IMR-90 (cell line): ENCODE measurements at regions not wholly inside any gene's neighbourhood (a gene's known extent, or its start where the extent isn't known, plus 50 kb on each side); places are given as distances from the start of the nearest gene placed in this dataset.

Experiments used
- ATAC-seq: fragments of 200-7000 bp; cut with Tn5 transposase; 2 replicates; pipeline ENCODE4 v1.9.1; 2020; ENCODE audit warnings: low read depth, mild to moderate bottlenecking, moderate library complexity
- BruUV-seq: library from RNA; stranded (reverse); fragments of 400-500 nt; replicated peaks from 2 replicates; lab custom pipeline; 2021; lab: Mats Ljungman, UMichigan
- CTCF ChIA-PET: fragments of 300-600 bp; formaldehyde crosslinking; extraction: SDS; loops from one replicate; lab custom pipeline; 2021; ENCODE audit warnings: antibody characterized with exemption; lab: Yijun Ruan, JAX
- POLR2A ChIA-PET: fragments of 300-600 bp; sonication (Branson Sonifier 250); formaldehyde crosslinking; loops from one replicate; lab custom pipeline; 2022; ENCODE audit warnings: antibody characterized with exemption; ENCODE audit not compliant: unreplicated experiment; lab: Charles Lee
- DNase-seq: peaks from one replicate; pipeline ENCODE4 v3.0.0; 2013
- H2AFZ ChIP-seq: replicated peaks from 2 replicates; pipeline ENCODE3; 2013; ENCODE audit warnings: low read length, mild to moderate bottlenecking; ENCODE audit not compliant: poor library complexity
- H2AK5ac ChIP-seq: 2 replicates; pipeline ENCODE4 v1.6.1; 2013; ENCODE audit warnings: low read depth, low read length, inconsistent platforms
- H2AK9ac ChIP-seq: replicated peaks from 2 replicates; pipeline ENCODE3; 2013; ENCODE audit warnings: mild to moderate bottlenecking, low read depth, low read length, moderate library complexity; ENCODE audit not compliant: poor library complexity
- H2BK120ac ChIP-seq: 2 replicates; pipeline ENCODE4 v1.6.1; 2013; ENCODE audit warnings: low read depth, low read length, inconsistent platforms
- H2BK15ac ChIP-seq: 3 replicates; pipeline ENCODE4 v1.6.1; 2013; ENCODE audit warnings: low read depth, low read length, inconsistent platforms
- H2BK20ac ChIP-seq: 2 replicates; pipeline ENCODE4 v1.6.1; 2013; ENCODE audit warnings: low read depth, mild to moderate bottlenecking, inconsistent platforms, low read length, moderate library complexity
- H2BK5ac ChIP-seq: 2 replicates; pipeline ENCODE4 v1.6.1; 2013; ENCODE audit warnings: mild to moderate bottlenecking, low read depth, low read length, inconsistent platforms; ENCODE audit not compliant: poor library complexity, severe bottlenecking
- H3K14ac ChIP-seq: replicated peaks from 2 replicates; pipeline ENCODE4 v1.6.1; 2013; ENCODE audit warnings: low read depth, low read length, inconsistent platforms
- H3K18ac ChIP-seq: 2 replicates; pipeline ENCODE4 v1.6.1; 2013; ENCODE audit warnings: low read depth, low read length, control low read depth
- H3K23ac ChIP-seq: 2 replicates; pipeline ENCODE4 v1.6.1; 2013; ENCODE audit warnings: low read depth, low read length, inconsistent platforms
- H3K27ac ChIP-seq: 2 replicates; pipeline ENCODE4 v1.5.1; 2013; ENCODE audit warnings: mild to moderate bottlenecking, control low read depth, low read length; ENCODE audit not compliant: insufficient read depth
- H3K27me3 ChIP-seq: 2 replicates; pipeline ENCODE4 v1.6.1; 2013; ENCODE audit warnings: low read length; ENCODE audit not compliant: control insufficient read depth, insufficient read depth
- H3K36me3 ChIP-seq: 2 replicates; pipeline ENCODE4 v1.6.1; 2013; ENCODE audit warnings: low read length, mixed read lengths; ENCODE audit not compliant: control insufficient read depth, insufficient read depth
- H3K4ac ChIP-seq: 2 replicates; pipeline ENCODE4 v1.6.1; 2013; ENCODE audit warnings: low read depth, low read length, inconsistent platforms
- H3K4me1 ChIP-seq: 2 replicates; pipeline ENCODE4 v1.6.1; 2013; ENCODE audit warnings: low read length, mixed read lengths; ENCODE audit not compliant: control insufficient read depth, insufficient read depth
- H3K4me2 ChIP-seq: 2 replicates; pipeline ENCODE4 v1.6.1; 2013; ENCODE audit warnings: low read depth, mild to moderate bottlenecking, control low read depth, low read length, moderate library complexity
- H3K4me3 ChIP-seq: 2 replicates; pipeline ENCODE4 v1.5.1; 2013; ENCODE audit warnings: low read depth, mild to moderate bottlenecking, control low read depth, low read length, moderate library complexity; ENCODE audit not compliant: insufficient read depth
- H3K56ac ChIP-seq: 2 replicates; pipeline ENCODE4 v1.6.1; 2013; ENCODE audit warnings: low read length, inconsistent platforms; ENCODE audit not compliant: insufficient read depth; ENCODE audit errors: extremely low read depth
- H3K79me1 ChIP-seq, 2 experiments: 2 replicates each; pipeline ENCODE4 v1.6.1; 2013; ENCODE audit warnings: low read length in 2 of 2, inconsistent platforms in 1 of 2, low read depth in 1 of 2
- H3K9ac ChIP-seq: 2 replicates; pipeline ENCODE4 v1.6.1; 2013; ENCODE audit warnings: low read depth, low read length, control low read depth
- H3K9me1 ChIP-seq: 2 replicates; pipeline ENCODE4 v1.6.1; 2013; ENCODE audit warnings: low read length, inconsistent platforms; ENCODE audit not compliant: insufficient read depth
- H3K9me3 ChIP-seq: 2 replicates; pipeline ENCODE4 v1.6.1; 2013; ENCODE audit warnings: low read length; ENCODE audit not compliant: control insufficient read depth, insufficient read depth
- H4K20me1 ChIP-seq: 2 replicates; pipeline ENCODE4 v1.6.1; 2013; ENCODE audit warnings: low read length, inconsistent platforms; ENCODE audit not compliant: insufficient read depth
- H4K5ac ChIP-seq: 2 replicates; pipeline ENCODE4 v1.6.1; 2013; ENCODE audit warnings: mild to moderate bottlenecking, low read depth, low read length, control low read depth
- H4K8ac ChIP-seq, 2 experiments: 2 replicates each; pipeline ENCODE4 v1.6.1; 2013; ENCODE audit warnings: low read depth in 2 of 2, low read length in 2 of 2, control low read depth in 1 of 2, inconsistent platforms in 1 of 2
- H4K91ac ChIP-seq: 2 replicates; pipeline ENCODE4 v1.6.1; 2013; ENCODE audit warnings: low read depth, low read length, inconsistent platforms; ENCODE audit not compliant: insufficient read depth
- CEBPB ChIP-seq: IDR thresholded peaks from 2 replicates; pipeline ENCODE4 v1.6.1; 2012; ENCODE audit warnings: low read depth, low read length, improper control_type of control experiment
- CHD1 ChIP-seq: IDR thresholded peaks from 2 replicates; pipeline ENCODE4 v1.6.1; 2012; ENCODE audit warnings: low read depth, low read length, improper control_type of control experiment
- FOS ChIP-seq: fragments of 150-350 bp; IDR thresholded peaks from 2 replicates; pipeline ENCODE4 v1.6.1; 2016; ENCODE audit warnings: low read depth, low read length
- MAFK ChIP-seq: IDR thresholded peaks from 2 replicates; pipeline ENCODE4 v1.6.1; 2012; ENCODE audit warnings: low read depth, low read length, improper control_type of control experiment
- MAZ ChIP-seq: IDR thresholded peaks from 2 replicates; pipeline ENCODE4 v1.6.1; 2012; ENCODE audit warnings: low read depth, mild to moderate bottlenecking, low read length, improper control_type of control experiment, moderate library complexity, borderline replicate concordance
- MXI1 ChIP-seq: IDR thresholded peaks from 2 replicates; pipeline ENCODE4 v1.6.1; 2012; ENCODE audit warnings: low read depth, mild to moderate bottlenecking, low read length, moderate library complexity, borderline replicate concordance
- NFE2L2 ChIP-seq: fragments of 150-350 bp; IDR thresholded peaks from 2 replicates; pipeline ENCODE4 v1.6.1; 2016; ENCODE audit warnings: low read depth, mild to moderate bottlenecking, low read length
- RCOR1 ChIP-seq: IDR thresholded peaks from 2 replicates; pipeline ENCODE4 v1.6.1; 2012; ENCODE audit warnings: mild to moderate bottlenecking, low read length, improper control_type of control experiment; ENCODE audit not compliant: insufficient replicate concordance
- SMC3 ChIP-seq: fragments of 150-350 bp; IDR thresholded peaks from 2 replicates; pipeline ENCODE4 v1.6.1; 2016; ENCODE audit warnings: low read depth, mild to moderate bottlenecking, antibody characterized with exemption, low read length, moderate library complexity
- WGBS, 2 experiments: methylation state at CpG; one replicate each; pipeline versions ENCODE4 v1.1.5 to v1.1.7; 2013; ENCODE audit warnings: missing lambda C conversion rate in 2 of 2; ENCODE audit not compliant: insufficient read length in 1 of 2; ENCODE audit errors: extremely low coverage in 2 of 2; 5-methylcytosine and 5-hydroxymethylcytosine counted together
- dilution Hi-C: fragments of 300-500 bp; cut with HindIII; formaldehyde crosslinking; loops from one replicate; pipeline ENCODE4 v1.14.3; 2018; ENCODE audit warnings: low sequenced_read_pairs; ENCODE audit not compliant: unreplicated experiment
- in situ Hi-C: fragments of 300-500 bp; cut with MboI; formaldehyde crosslinking; loops from 3 replicates; pipeline ENCODE4 v1.14.3; 2019; ENCODE audit warnings: low sequenced_read_pairs, inconsistent platforms, mixed read lengths
- intact Hi-C: fragments of 100-400 bp; cut with micrococcal nuclease; formaldehyde crosslinking; loops from 2 replicates; pipeline ENCODE4 v1.10.0; 2022
- TF ChIP-seq, protein P1 (sequence below): fragments of 150-350 bp; IDR thresholded peaks from 2 replicates; pipeline ENCODE4 v1.6.1; 2017; ENCODE audit warnings: mild to moderate bottlenecking, antibody characterized with exemption, low read length, low read depth

DNA sequence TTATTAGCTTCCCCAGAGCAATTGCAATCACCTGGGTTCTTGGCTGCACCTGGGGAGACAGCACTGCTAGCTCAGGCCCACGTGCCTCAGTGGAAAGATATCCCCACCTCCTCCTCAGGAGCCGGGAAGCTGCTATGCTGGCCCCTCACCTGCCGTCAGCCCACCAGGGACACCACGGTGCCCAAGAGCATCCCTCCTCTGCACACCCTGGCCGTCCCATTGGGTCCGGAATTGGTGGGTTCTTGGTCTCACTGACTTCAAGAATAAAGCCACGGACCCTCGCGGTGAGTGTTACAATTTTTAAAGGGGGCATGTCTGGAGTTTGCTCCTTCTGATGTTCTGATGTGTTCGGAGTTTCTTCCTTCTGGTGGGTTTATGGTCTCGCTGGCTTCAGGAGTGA lies 72.3 kb upstream of the MEF2A start:
- Histone ChIP-seq H4K20me1 (no peaks in the 10 kb centered on the region), H3K79me1 (no peaks in the 10 kb centered on the region), H3K9me1 (peaks cover 4% of the 10 kb centered on the region; the same call in 1 of the 2 replicates), H4K8ac (no peak overlapping the region), H4K5ac (no peak overlapping the region), H2BK20ac (no peak overlapping the region), H2AK5ac (no peak overlapping the region), H3K27me3 (0 out of 2 replicates have a peak, but pooled peaks cover under 1% of the 10 kb centered on the region), H3K4me3 (no peak overlapping the region), H3K18ac (no peak overlapping the region), H3K4me1 (peaks cover 11% of the 10 kb centered on the region; the same call in 1 of the 2 replicates), H2BK120ac (no peak overlapping the region), H3K27ac (no peak overlapping the region), H3K9ac (no peak overlapping the region), H2BK5ac (no peak overlapping the region), H2AK9ac (no peak overlapping the region), H4K91ac (no peak overlapping the region), H2BK15ac (no peak overlapping the region), H3K4me2 (no peak overlapping the region), H3K4ac (no peak overlapping the region), H2AFZ (no peak overlapping the region), H3K36me3 (no peaks in the 10 kb centered on the region), H3K14ac (no peak overlapping the region), H3K9me3 (no peaks in the 10 kb centered on the region), H3K56ac (no peak overlapping the region), H3K23ac (no peak overlapping the region)
- intact Hi-C loops: no loop called here
- POLR2A ChIA-PET: no interaction called here
- TF ChIP-seq MXI1 (no peak), CEBPB (no peak), MAZ (no peak), NFE2L2 (no peak), MAFK (no peak), CHD1 (no peak), RCOR1 (no peak), FOS (no peak), SMC3 (no peak)
- TF ChIP-seq, protein P1, sequence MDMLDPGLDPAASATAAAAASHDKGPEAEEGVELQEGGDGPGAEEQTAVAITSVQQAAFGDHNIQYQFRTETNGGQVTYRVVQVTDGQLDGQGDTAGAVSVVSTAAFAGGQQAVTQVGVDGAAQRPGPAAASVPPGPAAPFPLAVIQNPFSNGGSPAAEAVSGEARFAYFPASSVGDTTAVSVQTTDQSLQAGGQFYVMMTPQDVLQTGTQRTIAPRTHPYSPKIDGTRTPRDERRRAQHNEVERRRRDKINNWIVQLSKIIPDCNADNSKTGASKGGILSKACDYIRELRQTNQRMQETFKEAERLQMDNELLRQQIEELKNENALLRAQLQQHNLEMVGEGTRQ: no peak
- dilution Hi-C loops: no loop called here
- no CpG with 5 or more reads among the region's 11 CpGs for WGBS, 2 experiments
- no TSS peak for BruUV-seq
- in situ Hi-C loops: no loop called here
- no peak for DNase-seq
- CTCF ChIA-PET: no interaction called here
- no peak for ATAC-seq
